DND-41 (cell line): ENCODE measurements at regions not wholly inside any gene's neighbourhood (a gene's known extent, or its start where the extent isn't known, plus 50 kb on each side); places are given as distances from the start of the nearest gene placed in this dataset.

Source experiments
- ATAC-seq: fragments of 200-7000 bp; cut with Tn5 transposase; 3 replicates; pipeline ENCODE4 v1.9.1; 2021; ENCODE audit warnings: low read depth; ENCODE audit not compliant: insufficient read depth
- DNase-seq: peaks from one replicate; pipeline ENCODE4 v3.0.0-alpha.2; 2020
- H2AFZ ChIP-seq: 2 replicates; pipeline ENCODE4 v1.6.0; 2012; ENCODE audit warnings: low read depth, low read length
- H3K27ac ChIP-seq: 2 replicates; pipeline ENCODE4 v1.5.1; 2012; ENCODE audit warnings: low read length, inconsistent platforms
- H3K27me3 ChIP-seq: fragments of 200-600 bp; sonication (generic); 2 replicates; pipeline ENCODE4 v1.6.0; 2012; ENCODE audit warnings: low read length, mild to moderate bottlenecking, inconsistent platforms; ENCODE audit not compliant: insufficient read depth, poor library complexity
- H3K36me3 ChIP-seq: 2 replicates; pipeline ENCODE4 v1.5.1; 2012; ENCODE audit warnings: low read length, inconsistent platforms; ENCODE audit not compliant: insufficient read depth
- H3K4me1 ChIP-seq: 2 replicates; pipeline ENCODE4 v1.5.1; 2012; ENCODE audit warnings: mild to moderate bottlenecking, low read length; ENCODE audit not compliant: insufficient read depth
- H3K4me2 ChIP-seq: 2 replicates; pipeline ENCODE4 v1.6.0; 2012; ENCODE audit warnings: mild to moderate bottlenecking, moderate library complexity, low read length, inconsistent platforms; ENCODE audit not compliant: insufficient read depth
- H3K4me3 ChIP-seq, 2 experiments: fragments of 200-600 bp in 1 of 2; shearing (Covaris generic) in 1 of 2; 2 replicates each; pipeline ENCODE4 v1.5.1; 2012 to 2016; ENCODE audit warnings: inconsistent platforms in 2 of 2, low read length in 2 of 2, mild to moderate bottlenecking in 2 of 2, low read depth in 1 of 2, moderate library complexity in 1 of 2
- H3K79me2 ChIP-seq: 2 replicates; pipeline ENCODE4 v1.6.0; 2012; ENCODE audit warnings: low read length, inconsistent platforms; ENCODE audit not compliant: insufficient read depth
- H3K9ac ChIP-seq: 2 replicates; pipeline ENCODE4 v1.6.0; 2012; ENCODE audit warnings: low read depth, mild to moderate bottlenecking, inconsistent platforms, low read length, moderate library complexity
- H3K9me3 ChIP-seq: 2 replicates; pipeline ENCODE4 v1.5.1; 2012; ENCODE audit warnings: low read length, moderate library complexity, mild to moderate bottlenecking, inconsistent platforms; ENCODE audit not compliant: insufficient read depth, severe bottlenecking
- H4K20me1 ChIP-seq: 2 replicates; pipeline ENCODE4 v1.6.0; 2012; ENCODE audit warnings: low read length; ENCODE audit not compliant: insufficient read depth
- EZH2 ChIP-seq: IDR thresholded peaks from 3 replicates; pipeline ENCODE4 v1.6.1; 2012; ENCODE audit warnings: borderline replicate concordance, low read depth, mild to moderate bottlenecking, moderate library complexity, low read length, inconsistent platforms; ENCODE audit not compliant: severe bottlenecking
- TF ChIP-seq, protein P1 (sequence below): IDR thresholded peaks from 2 replicates; pipeline ENCODE4 v1.5.1; 2012; ENCODE audit warnings: borderline replicate concordance, low read length, moderate library complexity, mild to moderate bottlenecking; ENCODE audit not compliant: poor library complexity, severe bottlenecking; ENCODE audit errors: extremely low read depth

GRCh38 chr9:118187408-118187807 lies 483.2 kb downstream of the TLR4 start:
- TF ChIP-seq, protein P1, sequence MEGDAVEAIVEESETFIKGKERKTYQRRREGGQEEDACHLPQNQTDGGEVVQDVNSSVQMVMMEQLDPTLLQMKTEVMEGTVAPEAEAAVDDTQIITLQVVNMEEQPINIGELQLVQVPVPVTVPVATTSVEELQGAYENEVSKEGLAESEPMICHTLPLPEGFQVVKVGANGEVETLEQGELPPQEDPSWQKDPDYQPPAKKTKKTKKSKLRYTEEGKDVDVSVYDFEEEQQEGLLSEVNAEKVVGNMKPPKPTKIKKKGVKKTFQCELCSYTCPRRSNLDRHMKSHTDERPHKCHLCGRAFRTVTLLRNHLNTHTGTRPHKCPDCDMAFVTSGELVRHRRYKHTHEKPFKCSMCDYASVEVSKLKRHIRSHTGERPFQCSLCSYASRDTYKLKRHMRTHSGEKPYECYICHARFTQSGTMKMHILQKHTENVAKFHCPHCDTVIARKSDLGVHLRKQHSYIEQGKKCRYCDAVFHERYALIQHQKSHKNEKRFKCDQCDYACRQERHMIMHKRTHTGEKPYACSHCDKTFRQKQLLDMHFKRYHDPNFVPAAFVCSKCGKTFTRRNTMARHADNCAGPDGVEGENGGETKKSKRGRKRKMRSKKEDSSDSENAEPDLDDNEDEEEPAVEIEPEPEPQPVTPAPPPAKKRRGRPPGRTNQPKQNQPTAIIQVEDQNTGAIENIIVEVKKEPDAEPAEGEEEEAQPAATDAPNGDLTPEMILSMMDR: no peak
- no peak for TF ChIP-seq EZH2
- Histone ChIP-seq H3K36me3 (no peaks in the 10 kb centered on the region), H3K4me3 (no peak overlapping the region), H3K4me2 (no peak overlapping the region), H3K79me2 (no peaks in the 10 kb centered on the region), H3K27ac (no peak overlapping the region), H2AFZ (no peak overlapping the region), H4K20me1 (no peaks in the 10 kb centered on the region), H3K27me3 (no peaks in the 10 kb centered on the region), H3K9ac (no peak overlapping the region), H3K4me1 (no peaks in the 10 kb centered on the region), H3K9me3 (peaks cover 3% of the 10 kb centered on the region)
- ATAC-seq: no peak
- DNase-seq: no peak

DNA sequence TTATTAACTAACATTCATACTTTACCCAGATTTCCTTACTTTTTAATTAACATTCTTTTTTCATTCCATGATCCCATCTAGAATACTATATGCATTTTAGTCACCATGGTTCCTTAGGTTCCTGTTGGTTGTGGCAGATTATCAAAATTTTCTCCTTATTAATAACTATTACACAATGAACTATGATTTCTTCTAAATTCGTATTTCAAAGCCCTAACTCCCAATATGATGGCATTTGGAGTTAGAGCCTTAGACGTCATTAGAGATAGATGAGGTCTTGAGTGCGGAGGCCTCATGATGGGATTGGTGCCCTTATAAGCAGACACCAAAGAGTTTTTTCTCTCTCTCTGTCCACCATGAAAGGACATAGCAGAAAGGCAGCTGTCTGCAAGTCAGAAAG lies 485.4 kb downstream of the TLR4 start:
- Histone ChIP-seq H3K27ac (no peak overlapping the region), H3K27me3 (no peaks in the 10 kb centered on the region), H3K79me2 (no peaks in the 10 kb centered on the region), H3K4me1 (no peaks in the 10 kb centered on the region), H3K9me3 (peaks cover 3% of the 10 kb centered on the region), H3K4me3 (no peak overlapping the region), H4K20me1 (no peaks in the 10 kb centered on the region), H3K9ac (no peak overlapping the region), H2AFZ (no peak overlapping the region), H3K4me2 (no peak overlapping the region), H3K36me3 (no peaks in the 10 kb centered on the region)
- ATAC-seq (no peak), DNase-seq (no peak)
- TF ChIP-seq, protein P1: no peak
- TF ChIP-seq EZH2: no peak

- no peaks in the 10 kb centered on the region for H3K4me1 ChIP-seq
Measured at GRCh38 chr9:118192807-118193206, 488.6 kb downstream of the TLR4 start.

More at GRCh38 chr9:118192807-118193206, 488.6 kb downstream of the TLR4 start:
- Histone ChIP-seq H3K27ac (no peak overlapping the region), H4K20me1 (no peaks in the 10 kb centered on the region), H2AFZ (no peak overlapping the region), H3K4me3 (no peak overlapping the region), H3K79me2 (no peaks in the 10 kb centered on the region), H3K9ac (no peak overlapping the region), H3K27me3 (no peaks in the 10 kb centered on the region), H3K4me2 (no peak overlapping the region), H3K36me3 (no peaks in the 10 kb centered on the region), H3K9me3 (peaks cover 3% of the 10 kb centered on the region)
- DNase-seq (no peak), ATAC-seq (no peak)
- TF ChIP-seq EZH2: no peak
- TF ChIP-seq, protein P1: no peak
